ENCODE measurements at regions not wholly inside any gene's neighbourhood (a gene's known extent, or its start where the extent isn't known, plus 50 kb on each side); places are given as distances from the start of the nearest gene placed in this dataset.

DNA sequence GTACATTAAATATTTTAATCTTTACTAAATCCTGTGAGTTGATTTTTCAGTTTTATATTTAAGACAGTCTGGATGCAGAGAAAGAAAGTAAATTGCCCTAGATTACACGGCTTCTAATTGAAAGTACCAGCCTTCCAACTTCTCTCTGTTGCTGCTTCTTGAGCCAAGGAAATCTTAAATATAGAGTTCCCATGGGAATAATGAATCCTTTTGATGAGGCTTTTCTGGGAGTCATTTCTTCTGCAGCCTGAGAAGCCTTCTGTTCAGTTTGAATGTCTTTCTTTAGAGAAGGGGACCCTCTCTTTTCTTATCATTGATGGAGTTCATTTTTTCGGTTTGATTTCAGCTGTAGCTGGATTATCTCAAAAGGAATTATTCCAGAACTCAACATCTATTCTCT, 317.3 kb upstream of the PTPRD start:
- in situ Hi-C loops (cut with MboI; ENCODE audit: low pct_unique_long_range_greater_than_20kb, low sequenced_read_pairs) = no loop called here

DNA sequence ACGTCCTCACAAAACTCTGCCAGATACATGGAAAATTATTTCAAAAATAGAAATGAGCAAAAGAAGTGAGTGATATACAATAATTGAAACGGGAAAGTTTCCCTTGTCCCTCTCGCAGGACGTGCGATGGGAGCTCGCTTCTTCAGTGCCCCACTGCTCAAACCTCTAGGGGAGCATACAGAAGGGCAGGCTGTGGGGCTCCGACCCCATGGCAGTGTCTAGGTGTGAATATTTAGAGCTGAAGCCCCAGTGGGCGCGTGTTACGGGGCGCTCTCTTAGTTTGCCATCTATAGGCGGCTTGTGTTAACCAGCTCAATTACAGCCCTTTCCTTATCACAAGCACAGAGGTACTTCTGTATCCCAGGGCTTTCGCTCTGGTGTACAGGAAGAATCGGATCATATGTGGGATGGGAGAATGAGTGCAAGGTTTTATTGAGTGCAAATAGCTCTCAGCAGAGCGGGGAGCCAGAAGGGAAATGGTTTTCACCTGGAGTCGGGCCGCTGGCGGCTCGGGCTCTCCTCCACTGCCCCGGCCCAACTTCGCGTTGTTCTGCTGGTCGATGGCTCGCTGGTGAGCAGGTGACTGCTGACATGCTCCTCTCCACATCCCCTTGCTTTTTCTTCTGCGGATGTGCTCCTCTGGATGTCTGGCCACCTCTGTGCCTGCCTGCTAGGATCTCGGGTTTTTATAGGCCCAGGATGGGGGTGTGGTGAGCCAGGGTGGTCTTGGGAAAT, 334.0 kb upstream of the PTPRD start:
- no peak for DNase-seq
- in situ Hi-C loops (cut with MboI; ENCODE audit: low pct_unique_long_range_greater_than_20kb, low sequenced_read_pairs) = no loop called here

More for the DNA sequence above, 317.3 kb upstream of the PTPRD start:
- DNase-seq = no peak

DNA sequence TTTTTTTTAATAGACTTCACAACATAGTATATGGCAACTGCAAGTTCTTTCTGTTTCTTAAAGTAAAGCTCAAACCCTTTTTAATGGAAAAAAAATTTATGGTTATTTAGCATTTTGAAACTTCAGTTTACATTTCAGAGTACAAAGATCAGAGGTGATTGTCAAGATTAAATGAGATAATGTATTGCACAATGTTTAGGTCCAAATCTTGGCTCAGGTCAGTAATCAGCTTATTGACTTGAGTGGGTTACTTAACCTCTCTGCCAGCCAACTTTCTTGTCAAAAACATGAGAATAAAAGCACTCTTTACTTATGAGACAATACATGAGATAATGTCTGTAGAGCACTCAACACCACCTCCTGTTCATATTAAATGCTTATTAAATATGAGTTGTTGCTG, 345.1 kb upstream of the PTPRD start:
- in situ Hi-C loops (cut with MboI; ENCODE audit: low pct_unique_long_range_greater_than_20kb, low sequenced_read_pairs) = no loop called here
- no peak for DNase-seq

DNA sequence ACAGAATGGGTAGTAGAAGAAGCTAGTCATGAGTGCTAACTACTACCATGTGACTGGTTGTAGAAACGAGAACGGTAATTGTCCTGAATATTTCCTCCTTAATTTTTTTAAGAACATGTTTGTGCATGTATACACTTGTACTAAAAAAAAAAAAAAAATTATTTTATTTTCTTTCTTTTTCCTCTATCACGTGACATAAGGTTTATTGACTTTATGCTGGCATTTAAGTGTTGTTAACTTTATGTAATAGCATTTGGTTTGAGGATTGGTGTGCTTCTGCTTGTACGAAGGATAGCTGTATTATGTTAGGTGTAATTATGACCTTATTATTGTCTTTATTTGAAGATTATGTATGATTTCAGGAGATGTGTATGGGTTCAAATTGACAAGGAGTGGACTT, 349.1 kb upstream of the PTPRD start:
- in situ Hi-C loops (cut with MboI; ENCODE audit: low pct_unique_long_range_greater_than_20kb, low sequenced_read_pairs) = no loop called here
- DNase-seq = no peak

- DNase-seq = no peak
- in situ Hi-C loops (cut with MboI; ENCODE audit: low pct_unique_long_range_greater_than_20kb, low sequenced_read_pairs) = no loop called here
These were observed 370.4 kb upstream of the PTPRD start for GRCh38 chr9:10983251-10983650.

DNA sequence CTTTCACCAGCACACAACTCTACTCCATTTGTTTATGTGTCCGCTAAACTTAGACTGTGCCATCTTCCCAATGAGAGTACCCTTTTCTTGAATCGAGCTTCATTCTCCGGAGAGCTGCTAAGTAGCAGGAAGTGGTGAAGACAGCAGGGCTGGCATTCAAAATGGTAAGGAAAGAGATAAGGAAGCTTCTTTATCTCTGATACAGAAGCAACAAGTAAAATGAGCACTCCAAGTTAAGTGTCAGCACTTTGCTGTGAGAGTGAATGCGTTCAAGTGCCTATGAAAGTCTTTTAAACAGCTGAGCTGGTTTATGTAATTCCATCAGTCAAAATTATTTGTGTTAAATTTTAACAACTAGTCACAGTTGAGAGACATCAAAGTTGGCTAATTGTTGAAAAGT, 386.8 kb upstream of the PTPRD start:
- in situ Hi-C loops (cut with MboI; ENCODE audit: low pct_unique_long_range_greater_than_20kb, low sequenced_read_pairs) = no loop called here

DNA sequence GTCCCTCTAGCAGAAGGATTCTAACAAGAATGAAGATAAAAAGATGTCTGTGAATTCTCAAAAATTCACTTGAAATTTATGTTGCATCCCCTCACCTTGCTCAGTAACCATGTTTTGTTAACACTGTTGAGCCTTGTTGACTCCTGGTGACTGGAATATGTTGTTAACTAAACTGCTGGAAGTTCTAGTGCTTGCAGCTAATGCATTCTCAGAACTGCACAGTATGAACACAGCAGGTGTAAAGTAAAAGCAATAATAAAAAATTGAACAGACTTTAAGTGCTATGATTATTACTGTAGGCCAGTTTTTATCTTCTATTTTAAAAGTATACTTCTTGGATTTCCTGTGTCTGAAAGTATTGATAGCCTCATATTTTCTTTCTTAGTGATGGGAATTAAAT, 388.7 kb upstream of the PTPRD start:
- in situ Hi-C loops (cut with MboI; ENCODE audit: low pct_unique_long_range_greater_than_20kb, low sequenced_read_pairs) = no loop called here
- no peak for DNase-seq

More for the DNA sequence above, 386.8 kb upstream of the PTPRD start:
- no peak for DNase-seq

GRCh38 chr9:11002705-11003104, 389.9 kb upstream of the PTPRD start:
- in situ Hi-C loops (cut with MboI; ENCODE audit: low pct_unique_long_range_greater_than_20kb, low sequenced_read_pairs) = no loop called here
- no peak for DNase-seq

DNA sequence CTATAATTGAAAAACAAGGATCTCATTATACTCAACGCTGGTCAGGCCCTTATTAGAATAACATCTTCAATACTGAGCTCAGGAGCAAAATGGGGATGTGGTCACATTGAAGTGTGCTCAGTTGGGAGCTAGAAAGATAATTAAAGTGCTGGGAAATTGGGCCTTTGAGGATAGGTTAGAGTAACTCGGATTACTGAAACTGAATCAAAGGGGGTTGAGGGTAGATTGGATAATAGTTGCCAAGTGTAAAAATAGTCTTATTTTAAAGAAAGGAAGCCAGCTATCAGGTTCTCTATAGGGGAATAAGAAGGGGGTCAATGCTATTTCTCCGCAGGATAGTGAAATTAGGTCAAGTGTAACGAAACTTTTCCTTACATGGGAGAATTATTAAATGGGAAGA, 391.0 kb upstream of the PTPRD start:
- in situ Hi-C loops (cut with MboI; ENCODE audit: low pct_unique_long_range_greater_than_20kb, low sequenced_read_pairs) = no loop called here
- DNase-seq = no peak

GRCh38 chr9:11011696-11012095, 398.9 kb upstream of the PTPRD start:
- DNase-seq = no peak
- in situ Hi-C loops (cut with MboI; ENCODE audit: low pct_unique_long_range_greater_than_20kb, low sequenced_read_pairs) = no loop called here

- DNase-seq = no peak
- in situ Hi-C loops (cut with MboI; ENCODE audit: low pct_unique_long_range_greater_than_20kb, low sequenced_read_pairs) = no loop called here
These were observed 403.3 kb upstream of the PTPRD start for GRCh38 chr9:11016081-11016480.

DNA sequence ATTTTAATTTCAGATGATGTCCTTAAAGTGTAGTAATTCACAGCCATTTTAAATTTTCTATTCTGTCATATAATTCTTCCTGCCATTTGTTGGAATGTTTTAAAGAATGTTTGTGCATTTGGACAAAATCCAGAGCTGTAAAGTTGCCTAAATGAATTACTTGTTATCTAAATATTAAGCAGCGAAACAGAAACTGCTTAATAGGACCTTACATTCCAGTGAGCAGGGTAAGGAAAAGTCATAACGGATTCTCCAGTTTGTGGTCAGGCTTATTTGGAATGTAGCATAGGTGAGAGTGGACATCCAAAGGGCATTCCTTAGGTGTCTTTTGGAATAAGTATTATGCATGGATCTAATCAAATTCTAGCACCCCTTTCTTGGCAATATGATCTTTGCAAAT, 410.4 kb upstream of the PTPRD start:
- in situ Hi-C loops (cut with MboI; ENCODE audit: low pct_unique_long_range_greater_than_20kb, low sequenced_read_pairs) = no loop called here
- no peak for DNase-seq

- no peak for DNase-seq
- in situ Hi-C loops (cut with MboI; ENCODE audit: low pct_unique_long_range_greater_than_20kb, low sequenced_read_pairs) = no loop called here
These were observed 413.0 kb upstream of the PTPRD start for GRCh38 chr9:11025775-11026174.

- in situ Hi-C loops (cut with MboI; ENCODE audit: low pct_unique_long_range_greater_than_20kb, low sequenced_read_pairs) = no loop called here
- DNase-seq = no peak
These were observed 425.6 kb upstream of the PTPRD start for GRCh38 chr9:11038366-11038765.

GRCh38 chr9:11039006-11039405, 426.2 kb upstream of the PTPRD start:
- DNase-seq = no peak
- in situ Hi-C loops (cut with MboI; ENCODE audit: low pct_unique_long_range_greater_than_20kb, low sequenced_read_pairs) = no loop called here

GRCh38 chr9:11045589-11045988, 432.8 kb upstream of the PTPRD start:
- in situ Hi-C loops (cut with MboI; ENCODE audit: low pct_unique_long_range_greater_than_20kb, low sequenced_read_pairs) = no loop called here

DNA sequence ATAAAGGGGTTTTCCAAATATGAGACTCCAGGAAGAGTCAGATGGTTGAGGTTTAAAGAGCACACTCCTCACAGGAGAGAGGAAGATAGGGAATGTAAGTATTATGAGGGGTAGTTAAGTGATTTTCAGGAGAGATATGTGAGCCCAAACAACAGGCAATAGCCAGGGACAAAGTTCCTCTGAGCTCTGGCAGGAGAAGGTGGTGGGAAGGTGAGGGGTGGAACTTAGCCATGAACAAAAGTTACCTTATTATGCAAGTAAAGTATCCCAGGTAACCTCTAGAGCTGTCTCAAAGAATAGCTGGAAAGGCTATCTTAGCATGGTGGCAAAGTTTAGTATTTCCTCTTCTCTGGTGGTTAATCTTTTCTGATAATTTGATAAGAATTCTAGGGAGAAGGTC, 450.5 kb upstream of the PTPRD start:
- DNase-seq = no peak
- in situ Hi-C loops (cut with MboI; ENCODE audit: low pct_unique_long_range_greater_than_20kb, low sequenced_read_pairs) = no loop called here

More at GRCh38 chr9:11045589-11045988, 432.8 kb upstream of the PTPRD start:
- DNase-seq = no peak

GRCh38 chr9:11064909-11065308, 452.1 kb upstream of the PTPRD start:
- in situ Hi-C loops (cut with MboI; ENCODE audit: low pct_unique_long_range_greater_than_20kb, low sequenced_read_pairs) = no loop called here
- DNase-seq = no peak

DNA sequence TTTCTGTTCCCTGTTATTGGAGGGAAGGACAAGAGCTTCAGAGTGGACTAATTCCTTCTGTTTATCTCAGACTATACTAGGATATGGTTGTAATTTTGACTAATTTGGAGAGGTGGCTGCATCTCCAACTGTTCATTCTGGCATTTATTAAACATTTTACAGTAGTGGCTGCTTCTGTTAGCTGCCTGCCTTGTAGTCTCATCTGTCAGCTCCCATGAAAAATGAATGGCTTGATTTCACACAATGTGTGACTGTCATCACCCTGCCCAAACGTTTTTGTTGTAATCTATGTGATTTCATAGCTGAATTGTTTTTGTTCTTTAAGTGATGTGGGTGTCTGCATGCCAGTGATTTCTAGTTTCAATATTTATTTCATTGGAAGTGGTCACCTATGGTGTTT, 459.4 kb upstream of the PTPRD start:
- no peak for DNase-seq
- in situ Hi-C loops (cut with MboI; ENCODE audit: low pct_unique_long_range_greater_than_20kb, low sequenced_read_pairs) = no loop called here

DNA sequence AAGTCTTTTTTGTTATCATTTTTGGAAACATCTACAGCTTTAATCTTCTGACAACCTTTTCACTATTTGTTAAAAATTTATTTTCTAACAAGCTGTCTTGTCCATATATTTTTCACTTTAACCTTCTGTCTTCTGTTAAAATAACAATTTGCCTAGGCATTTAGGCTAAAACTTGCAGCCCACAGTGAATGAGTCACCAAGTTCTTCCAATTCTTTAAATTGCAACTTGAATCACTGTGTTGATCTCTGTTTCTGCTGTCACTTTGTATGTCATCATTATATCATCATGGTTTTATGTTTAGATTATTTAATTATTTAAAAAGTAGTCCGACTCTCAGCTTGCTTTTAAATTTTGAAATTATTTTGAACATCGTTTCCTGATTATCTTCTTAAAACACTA, 473.8 kb upstream of the PTPRD start:
- in situ Hi-C loops (cut with MboI; ENCODE audit: low pct_unique_long_range_greater_than_20kb, low sequenced_read_pairs) = no loop called here

GRCh38 chr9:11088821-11089374, 476.1 kb upstream of the PTPRD start:
- in situ Hi-C loops (cut with MboI; ENCODE audit: low pct_unique_long_range_greater_than_20kb, low sequenced_read_pairs) = no loop called here

More for the DNA sequence above, 473.8 kb upstream of the PTPRD start:
- DNase-seq = no peak

More at GRCh38 chr9:11088821-11089374, 476.1 kb upstream of the PTPRD start:
- DNase-seq = no peak

Data from KBM-7 (cell line).